HG03432 (cell line): ENCODE measurements at regions not wholly inside any gene's neighbourhood (a gene's known extent, or its start where the extent isn't known, plus 50 kb on each side); places are given as distances from the start of the nearest gene placed in this dataset.

Experiments used
- ATAC-seq: cut with Tn5 transposase; IDR thresholded peaks from one replicate; pipeline ENCODE4 v1.9.1; 2021; ENCODE audit warnings: mild to moderate bottlenecking, moderate library complexity; ENCODE audit not compliant: unreplicated experiment

DNA sequence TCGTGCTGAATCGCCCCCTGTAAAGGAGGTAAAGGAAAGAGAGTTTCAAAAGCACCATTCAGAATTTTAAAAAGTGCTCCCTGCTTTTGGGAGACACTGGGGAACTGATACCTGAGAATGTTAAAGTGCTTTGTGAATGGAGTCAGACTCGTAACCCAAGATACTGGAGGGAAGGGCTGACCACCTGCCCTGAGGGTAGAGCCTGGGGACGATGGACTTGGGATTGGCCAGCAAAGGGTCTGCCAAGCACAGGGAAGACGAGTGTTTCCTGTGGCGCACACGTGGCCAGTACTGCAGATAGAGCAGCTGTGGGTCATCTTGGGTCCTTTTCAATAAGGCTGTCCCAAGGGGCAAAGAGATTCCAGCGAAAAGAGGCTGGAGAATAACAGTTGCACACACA, 1284.1 kb upstream of the AUTS2 start:
- no peak for ATAC-seq

GRCh38 chr7:68317476-68317875, 1280.8 kb upstream of the AUTS2 start:
- ATAC-seq: no peak

- ATAC-seq: no peak
Measured at GRCh38 chr7:68319061-68319460, 1279.2 kb upstream of the AUTS2 start.

GRCh38 chr7:68321076-68321639, 1277.1 kb upstream of the AUTS2 start:
- ATAC-seq: no peak

- ATAC-seq: no peak
Measured at GRCh38 chr7:68321776-68322496, 1276.3 kb upstream of the AUTS2 start.

DNA sequence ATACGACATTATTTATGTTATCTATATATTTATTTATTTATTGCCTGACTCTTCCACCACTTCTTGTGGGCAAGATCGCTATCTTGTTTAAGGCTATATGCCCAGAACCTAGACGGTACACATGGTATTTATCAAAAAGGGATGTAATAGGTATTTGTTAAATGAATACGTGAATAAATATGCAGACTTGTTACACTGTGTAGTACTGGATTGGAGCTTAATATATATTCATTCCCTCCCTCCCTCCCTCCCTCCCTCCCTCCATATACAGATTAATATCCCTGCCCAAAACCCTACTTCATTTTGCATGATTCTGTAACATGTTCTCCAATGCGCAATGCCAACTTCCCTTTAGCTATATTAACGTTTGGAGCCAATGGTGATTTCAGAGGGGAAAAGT, 1273.7 kb upstream of the AUTS2 start:
- no peak for ATAC-seq

DNA sequence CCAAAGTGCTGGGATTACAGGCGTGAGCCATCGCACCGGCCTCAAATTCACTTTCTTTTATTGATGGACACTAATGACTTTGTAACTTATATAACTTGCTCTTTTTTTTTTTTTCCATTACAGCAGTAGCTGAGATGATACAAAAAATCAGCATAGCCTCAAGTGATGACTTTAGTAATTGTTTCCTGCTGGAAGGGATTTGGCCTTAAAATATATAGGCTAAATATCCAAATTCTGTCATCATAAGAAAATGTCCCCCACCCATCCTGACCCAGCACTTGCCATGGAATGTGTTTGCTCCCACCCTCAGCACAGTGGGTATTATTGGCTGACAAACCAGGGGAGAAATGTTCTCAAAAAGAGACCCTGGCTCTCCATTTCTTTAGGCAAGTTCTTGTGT, 1264.1 kb upstream of the AUTS2 start:
- ATAC-seq: no peak

DNA sequence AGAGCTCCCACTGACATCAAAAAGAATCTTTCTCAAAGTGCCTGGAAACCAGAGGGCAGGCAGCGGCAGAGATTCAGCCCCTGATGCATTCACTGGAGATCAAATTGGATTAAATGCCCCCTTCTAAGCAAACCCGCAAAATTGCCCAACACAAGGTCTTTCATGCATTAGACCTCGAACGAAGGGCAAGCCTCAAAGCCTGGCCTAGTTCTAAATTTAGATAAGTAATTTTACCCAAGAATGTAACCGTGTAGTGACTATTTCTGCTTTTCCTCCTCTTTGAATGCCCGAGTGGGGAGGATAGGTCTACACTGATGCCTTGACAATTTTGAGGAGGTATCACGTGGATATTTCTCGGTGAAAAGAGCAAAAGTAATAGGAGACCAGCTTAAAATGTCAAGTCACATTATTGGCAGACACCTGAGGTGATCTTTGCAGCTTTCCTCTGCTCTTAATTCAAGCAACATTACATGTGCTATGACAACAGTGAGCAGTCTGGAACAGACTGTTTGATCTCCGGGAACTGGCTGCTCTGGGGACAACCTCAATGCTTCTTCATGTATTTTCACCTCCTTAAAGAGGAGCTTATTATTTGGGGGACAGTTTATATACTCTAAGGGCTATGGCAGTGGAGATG, 1263.5 kb upstream of the AUTS2 start:
- ATAC-seq: no peak

DNA sequence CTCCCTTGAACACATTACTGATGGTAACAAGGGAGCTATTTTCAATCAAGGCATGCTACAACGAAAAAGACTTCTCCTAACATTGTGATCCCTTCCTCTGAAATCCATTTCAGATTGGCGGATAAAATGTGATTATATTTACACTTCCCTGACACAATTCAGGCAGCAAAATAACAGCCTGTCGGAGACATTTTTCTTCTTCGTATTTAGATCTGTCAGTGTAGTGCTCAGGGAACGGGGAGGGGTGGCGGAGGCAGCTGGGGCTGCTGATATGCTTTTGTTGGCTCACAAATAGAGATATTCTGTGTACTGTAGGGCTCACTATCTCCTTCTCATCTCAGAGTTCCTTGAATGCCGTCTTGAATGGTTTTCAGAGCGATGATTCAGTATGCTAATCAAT, 1261.7 kb upstream of the AUTS2 start:
- ATAC-seq: no peak

- ATAC-seq: no peak
Measured at GRCh38 chr7:68348401-68348800, 1249.9 kb upstream of the AUTS2 start.

DNA sequence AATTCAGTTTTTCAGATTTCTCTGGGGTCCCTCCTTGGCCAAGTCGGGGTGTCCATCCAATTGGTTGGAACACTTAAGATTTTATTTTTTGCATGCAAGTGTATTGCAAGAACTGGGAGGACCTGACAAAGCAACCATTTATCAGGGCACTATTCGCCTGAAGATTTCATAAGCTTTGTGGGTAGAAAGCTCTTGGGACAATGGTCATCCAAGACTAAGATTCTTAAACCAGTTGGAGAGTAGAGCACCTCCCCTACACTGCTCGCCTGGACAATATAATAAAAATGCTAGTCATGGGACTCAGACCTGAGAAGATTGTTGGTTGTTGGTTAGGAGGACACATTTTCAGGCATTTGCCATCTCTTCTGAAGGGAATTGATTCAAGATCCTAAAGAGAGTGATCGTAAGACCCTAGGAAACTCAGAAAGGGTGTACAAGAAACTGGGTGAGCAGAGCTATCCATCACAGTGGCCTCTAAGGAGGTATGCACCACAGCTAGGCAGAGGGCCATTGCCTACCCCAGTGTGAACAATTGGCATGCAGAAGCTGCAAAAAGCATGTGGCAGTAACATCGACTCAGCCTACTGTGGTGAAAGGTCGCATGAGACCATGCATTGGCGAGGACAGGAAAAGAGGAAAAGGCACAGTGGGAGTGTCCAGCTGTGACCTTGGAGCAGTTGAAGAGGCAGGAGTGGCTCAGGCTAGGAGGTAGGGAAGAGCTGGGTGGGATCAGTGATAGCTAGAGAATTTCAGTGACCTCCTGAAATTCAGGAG, 1235.3 kb upstream of the AUTS2 start:
- ATAC-seq: no peak

GRCh38 chr7:68364886-68365625, 1233.2 kb upstream of the AUTS2 start:
- no peak for ATAC-seq

DNA sequence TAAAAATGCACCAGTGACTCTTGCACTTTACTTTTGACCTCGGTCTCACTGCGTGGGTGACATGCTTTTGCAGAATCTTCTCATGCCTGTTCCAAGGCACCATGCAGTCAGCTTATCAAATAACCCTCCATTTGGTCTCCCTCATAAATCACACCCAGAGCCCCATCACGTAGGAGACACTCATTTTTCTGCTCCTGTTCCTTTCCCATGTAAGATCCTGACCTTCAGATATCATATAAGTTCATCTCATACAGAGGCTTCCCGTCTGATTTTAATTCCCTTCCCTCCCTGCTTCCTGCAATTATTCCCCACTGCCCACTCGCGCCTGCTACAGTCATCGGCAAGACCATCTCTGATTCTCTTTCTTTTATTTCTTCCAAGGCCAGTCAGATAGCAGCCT, 1226.3 kb upstream of the AUTS2 start:
- no peak for ATAC-seq

GRCh38 chr7:68376131-68376661, 1222.1 kb upstream of the AUTS2 start:
- ATAC-seq: no peak

- no peak for ATAC-seq
Measured at GRCh38 chr7:68381731-68382130, 1216.5 kb upstream of the AUTS2 start.

DNA sequence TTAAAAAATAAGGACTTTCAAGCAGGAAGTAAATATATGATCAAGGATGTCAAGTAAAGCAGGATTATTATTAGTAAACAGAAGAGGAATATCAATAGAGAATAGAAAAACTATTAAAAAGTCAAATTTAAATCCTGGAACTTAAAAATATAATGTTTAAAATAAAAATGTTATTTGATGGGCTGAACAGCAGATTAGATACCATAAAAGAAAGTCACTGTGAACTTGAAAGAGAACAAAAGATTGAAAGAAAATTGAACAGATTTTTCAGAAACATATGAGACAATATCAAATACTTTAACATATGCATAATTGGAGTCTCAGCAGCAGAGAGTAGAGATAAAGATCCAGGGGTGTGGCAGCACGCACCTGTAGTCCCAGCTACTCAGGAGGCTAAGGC, 1213.7 kb upstream of the AUTS2 start:
- ATAC-seq: no peak

GRCh38 chr7:68393051-68393450, 1205.2 kb upstream of the AUTS2 start:
- no peak for ATAC-seq

DNA sequence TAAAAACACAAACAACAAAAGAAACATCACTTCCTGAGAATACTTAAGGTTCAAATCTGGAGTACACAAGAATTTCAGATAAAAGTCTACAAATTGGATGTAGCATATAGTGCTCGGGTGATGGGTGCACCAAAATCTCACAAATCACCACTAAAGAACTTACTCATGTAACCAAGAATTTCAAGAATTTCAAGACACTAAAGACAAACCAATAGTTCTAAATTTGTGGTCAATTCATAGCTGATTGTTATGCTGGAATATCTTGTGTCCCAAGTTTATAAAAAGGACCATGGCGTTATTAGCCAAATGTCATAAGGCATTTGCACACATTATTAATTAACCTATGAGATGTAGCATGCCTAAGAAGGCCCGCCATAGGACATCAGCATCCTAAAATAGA, 1204.1 kb upstream of the AUTS2 start:
- ATAC-seq: no peak

DNA sequence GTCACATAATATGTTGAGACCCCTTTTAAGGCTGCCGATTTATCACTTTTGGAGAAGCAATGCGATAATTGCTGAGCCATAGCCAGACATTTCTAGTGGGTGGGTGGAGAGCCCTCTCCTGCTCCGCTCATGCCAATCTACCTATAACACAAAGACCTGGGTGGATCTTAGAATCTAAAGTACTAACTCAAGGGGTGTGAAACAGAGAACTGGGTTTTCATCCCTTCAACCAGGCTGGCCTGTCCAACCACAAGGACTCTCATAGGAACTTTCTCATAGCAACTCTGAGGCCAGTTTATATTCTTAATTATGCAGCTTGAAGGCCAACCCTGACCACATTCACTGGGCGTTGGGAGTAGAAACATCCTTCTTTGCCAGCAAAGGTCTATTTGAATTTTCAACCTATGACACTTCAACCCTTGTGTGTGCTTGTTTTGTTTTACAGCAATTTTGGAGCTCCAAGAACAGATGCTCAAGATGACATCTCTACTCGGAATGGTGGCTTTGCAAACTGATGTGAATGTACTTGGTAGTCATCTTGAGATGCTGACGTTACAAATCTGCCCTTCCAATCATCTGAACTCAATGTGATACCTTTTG, 1198.2 kb upstream of the AUTS2 start:
- no peak for ATAC-seq

DNA sequence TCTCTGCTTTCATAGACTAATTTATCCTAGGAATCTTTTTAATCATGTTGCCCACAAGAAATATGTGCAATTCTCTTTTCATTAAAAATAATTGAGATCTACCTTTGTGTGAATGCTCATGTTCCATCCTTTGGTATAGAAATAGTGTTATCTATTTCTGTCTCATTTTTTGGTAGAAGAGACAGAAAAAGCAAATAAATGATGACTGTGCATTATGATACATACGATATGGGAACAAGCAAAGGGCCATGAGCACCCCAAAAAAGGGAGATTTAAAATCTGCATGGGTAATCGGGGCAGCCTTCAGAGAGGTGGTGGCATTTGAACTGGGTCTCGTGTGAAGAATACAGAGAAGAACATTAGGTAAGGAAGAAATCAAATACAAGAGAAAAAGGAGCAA, 1197.5 kb upstream of the AUTS2 start:
- ATAC-seq: no peak
